ENCODE measurements at regions not wholly inside any gene's neighbourhood (a gene's known extent, or its start where the extent isn't known, plus 50 kb on each side); places are given as distances from the start of the nearest gene placed in this dataset.
"Not testable (repeated sequence)": the region's sequence is repeated elsewhere in the genome, so short reads cannot be mapped to it uniquely, and the experiment has no call there.

- H3K4me1 Mint-ChIP-seq (ENCODE audit: low read depth): peaks cover 1% of the 10 kb centered on the region
- no peak overlapping the region for H3K27ac Mint-ChIP-seq
- no peak for DNase-seq
- H3K9me3 Mint-ChIP-seq: no peaks in the 10 kb centered on the region
- ChIA-PET POLR2A (no interaction called here), CTCF (no interaction called here)
- H3K36me3 Mint-ChIP-seq: no peaks in the 10 kb centered on the region
- H3K27me3 Mint-ChIP-seq: no peaks in the 10 kb centered on the region
- intact Hi-C loops (cut with micrococcal nuclease): no loop called here
- H3K4me3 Mint-ChIP-seq: no peak overlapping the region
Observed at GRCh38 chr4:72931346-72931745, 138.2 kb downstream of the COX18 start.

GRCh38 chr4:72929596-72930274 lies 139.8 kb downstream of the COX18 start:
- H3K27me3 Mint-ChIP-seq; H3K4me1 Mint-ChIP-seq (ENCODE audit: low read depth); H3K36me3 Mint-ChIP-seq; H3K27ac Mint-ChIP-seq; POLR2A ChIA-PET; CTCF ChIA-PET; DNase-seq; H3K9me3 Mint-ChIP-seq; intact Hi-C loops (cut with micrococcal nuclease); H3K4me3 Mint-ChIP-seq: not testable (repeated sequence)

GRCh38 chr4:72924814-72925213 lies 144.7 kb downstream of the COX18 start:
- H3K4me3 Mint-ChIP-seq: no peak overlapping the region
- peaks cover 5% of the 10 kb centered on the region for H3K27me3 Mint-ChIP-seq
- POLR2A ChIA-PET: no interaction called here
- no peak overlapping the region for H3K27ac Mint-ChIP-seq
- intact Hi-C loops (cut with micrococcal nuclease): no loop called here
- H3K4me1 Mint-ChIP-seq (ENCODE audit: low read depth): no peaks in the 10 kb centered on the region
- H3K9me3 Mint-ChIP-seq: peaks cover 2% of the 10 kb centered on the region
- no peaks in the 10 kb centered on the region for H3K36me3 Mint-ChIP-seq
- no peak for DNase-seq
- CTCF ChIA-PET: no interaction called here

- intact Hi-C loops (cut with micrococcal nuclease): no loop called here
- H3K27me3 Mint-ChIP-seq: peaks cover 1% of the 10 kb centered on the region
- H3K27ac Mint-ChIP-seq: no peak overlapping the region
- peaks cover 2% of the 10 kb centered on the region for H3K9me3 Mint-ChIP-seq
- no peak for DNase-seq
- ChIA-PET POLR2A (no interaction called here), CTCF (no interaction called here)
- H3K4me1 Mint-ChIP-seq (ENCODE audit: low read depth): no peaks in the 10 kb centered on the region
- no peak overlapping the region for H3K4me3 Mint-ChIP-seq
- H3K36me3 Mint-ChIP-seq: no peaks in the 10 kb centered on the region
Observed at GRCh38 chr4:72919937-72920336, 149.6 kb downstream of the COX18 start.

- DNase-seq: no peak
- Mint-ChIP-seq H3K27me3 (peaks cover 1% of the 10 kb centered on the region), H3K4me3 (no peak overlapping the region), H3K9me3 (peaks cover 2% of the 10 kb centered on the region), H3K4me1 (ENCODE audit: low read depth) (no peaks in the 10 kb centered on the region), H3K27ac (no peak overlapping the region), H3K36me3 (no peaks in the 10 kb centered on the region)
- CTCF ChIA-PET: no interaction called here
- intact Hi-C loops (cut with micrococcal nuclease): no loop called here
- POLR2A ChIA-PET: no interaction called here
Observed at GRCh38 chr4:72919464-72919863, 150.1 kb downstream of the COX18 start.

- peaks cover 1% of the 10 kb centered on the region for H3K27me3 Mint-ChIP-seq
- POLR2A ChIA-PET: no interaction called here
- no peak overlapping the region for H3K27ac Mint-ChIP-seq
- H3K4me1 Mint-ChIP-seq (ENCODE audit: low read depth): no peaks in the 10 kb centered on the region
- H3K4me3 Mint-ChIP-seq: no peak overlapping the region
- no peaks in the 10 kb centered on the region for H3K36me3 Mint-ChIP-seq
- peaks cover 2% of the 10 kb centered on the region for H3K9me3 Mint-ChIP-seq
- DNase-seq: no peak
- CTCF ChIA-PET: no interaction called here
- intact Hi-C loops (cut with micrococcal nuclease): no loop called here
Observed at GRCh38 chr4:72918362-72918761, 151.2 kb downstream of the COX18 start.

DNA sequence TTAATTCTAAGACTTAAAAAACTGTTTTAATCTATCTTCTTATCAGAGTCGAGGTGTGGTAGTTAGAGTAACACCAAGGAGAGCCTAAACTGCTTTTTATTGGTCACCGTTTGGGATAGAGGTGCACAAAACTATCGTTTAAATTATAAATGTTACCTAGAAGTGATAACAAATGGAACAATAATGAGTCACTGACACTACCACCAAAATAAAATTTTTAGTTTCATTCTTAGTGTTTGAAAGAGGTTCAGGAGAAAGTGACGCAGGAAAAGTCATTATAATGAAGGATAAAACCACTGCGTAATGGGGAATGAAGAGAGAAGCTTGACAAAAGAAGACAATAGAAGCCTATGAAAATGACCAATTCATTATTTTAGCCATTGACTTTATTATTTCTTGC lies 158.2 kb downstream of the COX18 start:
- no peak for DNase-seq
- CTCF ChIA-PET: no interaction called here
- Mint-ChIP-seq H3K9me3 (no peaks in the 10 kb centered on the region), H3K4me3 (no peak overlapping the region), H3K36me3 (no peaks in the 10 kb centered on the region), H3K27me3 (peaks cover 2% of the 10 kb centered on the region), H3K4me1 (ENCODE audit: low read depth) (no peaks in the 10 kb centered on the region), H3K27ac (no peak overlapping the region)
- POLR2A ChIA-PET: no interaction called here
- intact Hi-C loops (cut with micrococcal nuclease): no loop called here

DNA sequence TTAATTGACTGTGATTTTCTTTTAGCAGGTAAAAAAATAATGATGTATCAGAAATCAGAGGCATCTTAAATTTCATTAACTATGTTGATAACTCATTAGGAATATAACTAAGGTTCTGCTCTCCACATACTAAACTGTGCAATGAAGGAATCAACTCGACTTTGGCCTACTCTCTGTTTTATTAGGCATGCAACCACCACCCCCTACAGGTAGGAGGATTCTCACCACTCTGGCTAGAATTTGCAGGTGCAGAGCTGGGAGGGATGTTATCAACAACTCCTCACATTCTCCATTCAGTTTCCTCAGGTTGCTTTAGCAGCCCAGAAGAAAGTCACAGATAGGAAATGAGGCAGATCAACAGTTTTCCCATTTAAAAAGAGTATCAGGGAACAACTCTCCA lies 160.1 kb downstream of the COX18 start:
- Mint-ChIP-seq H3K36me3 (no peaks in the 10 kb centered on the region), H3K27ac (no peak overlapping the region), H3K27me3 (peaks cover 2% of the 10 kb centered on the region), H3K4me1 (ENCODE audit: low read depth) (no peaks in the 10 kb centered on the region), H3K9me3 (no peaks in the 10 kb centered on the region), H3K4me3 (no peak overlapping the region)
- ChIA-PET POLR2A (no interaction called here), CTCF (no interaction called here)
- intact Hi-C loops (cut with micrococcal nuclease): no loop called here
- DNase-seq: no peak

DNA sequence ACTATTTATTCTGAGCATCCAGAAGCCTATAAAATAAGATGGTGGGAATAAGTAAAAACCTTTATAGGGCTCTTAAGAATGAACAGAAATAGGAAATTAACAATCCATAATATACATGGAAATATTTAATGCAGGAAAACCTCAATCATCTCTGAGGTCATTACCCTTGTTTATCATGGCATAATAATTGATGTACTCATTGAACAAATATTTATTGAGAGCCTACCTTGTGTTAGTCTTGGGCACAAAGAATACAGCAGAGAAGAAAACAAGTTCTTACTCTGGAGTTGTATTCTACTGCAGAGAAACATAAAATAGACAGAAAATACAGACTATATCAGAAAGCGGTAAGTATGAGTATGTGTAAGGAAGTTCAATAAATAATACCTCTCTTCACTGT lies 167.2 kb downstream of the COX18 start:
- no peaks in the 10 kb centered on the region for H3K36me3 Mint-ChIP-seq
- intact Hi-C loops (cut with micrococcal nuclease): no loop called here
- no peak overlapping the region for H3K27ac Mint-ChIP-seq
- H3K4me1 Mint-ChIP-seq (ENCODE audit: low read depth): no peaks in the 10 kb centered on the region
- ChIA-PET POLR2A (no interaction called here), CTCF (no interaction called here)
- no peaks in the 10 kb centered on the region for H3K27me3 Mint-ChIP-seq
- H3K9me3 Mint-ChIP-seq: no peaks in the 10 kb centered on the region
- H3K4me3 Mint-ChIP-seq: no peak overlapping the region
- DNase-seq: no peak

DNA sequence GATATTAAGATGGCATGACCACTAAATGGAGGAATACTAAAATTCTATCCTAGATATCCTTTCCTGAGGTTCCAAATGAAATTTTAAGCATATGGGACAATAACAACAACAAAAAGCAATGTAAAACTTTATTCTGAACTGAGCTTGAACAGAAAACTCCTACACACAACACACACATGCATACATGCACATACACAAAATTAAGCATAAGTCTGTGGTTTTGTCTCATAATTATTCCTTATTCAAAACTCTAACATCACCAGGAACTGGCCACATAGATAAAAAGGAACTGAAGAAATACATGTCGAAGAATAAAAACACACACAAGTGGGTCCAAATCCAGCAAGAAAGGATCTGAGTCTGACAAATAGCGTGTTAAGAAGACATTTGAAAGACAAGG lies 168.0 kb downstream of the COX18 start:
- ChIA-PET POLR2A (no interaction called here), CTCF (no interaction called here)
- Mint-ChIP-seq H3K4me3 (no peak overlapping the region), H3K36me3 (no peaks in the 10 kb centered on the region), H3K27ac (no peak overlapping the region), H3K27me3 (no peaks in the 10 kb centered on the region), H3K4me1 (ENCODE audit: low read depth) (no peaks in the 10 kb centered on the region), H3K9me3 (no peaks in the 10 kb centered on the region)
- intact Hi-C loops (cut with micrococcal nuclease): no loop called here
- DNase-seq: no peak

DNA sequence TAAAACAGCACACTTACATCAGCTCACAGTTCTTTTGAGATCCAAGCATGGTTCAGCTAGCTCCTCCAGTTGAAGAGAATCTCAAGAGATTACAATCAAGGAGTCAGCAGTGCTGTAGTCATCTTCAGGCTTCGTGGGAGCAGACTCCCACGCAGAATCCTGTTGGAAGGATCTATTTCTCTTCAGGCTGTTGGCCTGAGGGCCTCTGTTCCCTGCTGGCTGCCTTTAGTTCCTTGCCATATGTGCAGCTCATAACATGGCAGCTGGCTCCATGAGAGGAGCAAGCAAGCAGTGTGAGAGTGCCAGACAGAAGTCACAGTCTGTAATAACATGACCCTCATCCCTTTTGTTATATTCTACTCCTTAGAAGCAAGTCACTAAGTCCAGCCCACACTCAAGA lies 168.6 kb downstream of the COX18 start:
- H3K36me3 Mint-ChIP-seq: no peaks in the 10 kb centered on the region
- no peaks in the 10 kb centered on the region for H3K9me3 Mint-ChIP-seq
- intact Hi-C loops (cut with micrococcal nuclease): no loop called here
- CTCF ChIA-PET: no interaction called here
- no peak for DNase-seq
- H3K27ac Mint-ChIP-seq: no peak overlapping the region
- no peak overlapping the region for H3K4me3 Mint-ChIP-seq
- POLR2A ChIA-PET: no interaction called here
- peaks cover under 1% of the 10 kb centered on the region for H3K27me3 Mint-ChIP-seq
- no peaks in the 10 kb centered on the region for H3K4me1 Mint-ChIP-seq (ENCODE audit: low read depth)

- CTCF ChIA-PET: no interaction called here
- POLR2A ChIA-PET: no interaction called here
Observed at GRCh38 chr4:72899621-72900020, 169.9 kb downstream of the COX18 start.

GRCh38 chr4:72899214-72899613 lies 170.3 kb downstream of the COX18 start:
- DNase-seq: no peak
- intact Hi-C loops (cut with micrococcal nuclease): no loop called here
- CTCF ChIA-PET: no interaction called here
- Mint-ChIP-seq H3K36me3 (no peaks in the 10 kb centered on the region), H3K4me3 (no peak overlapping the region), H3K27ac (no peak overlapping the region), H3K27me3 (peaks cover 1% of the 10 kb centered on the region), H3K9me3 (no peaks in the 10 kb centered on the region), H3K4me1 (ENCODE audit: low read depth) (no peaks in the 10 kb centered on the region)
- POLR2A ChIA-PET: no interaction called here

More at GRCh38 chr4:72899621-72900020, 169.9 kb downstream of the COX18 start:
- H3K4me3 Mint-ChIP-seq: no peak overlapping the region
- H3K27me3 Mint-ChIP-seq: peaks cover 1% of the 10 kb centered on the region
- H3K9me3 Mint-ChIP-seq: no peaks in the 10 kb centered on the region
- H3K27ac Mint-ChIP-seq: no peak overlapping the region
- no peak for DNase-seq
- H3K4me1 Mint-ChIP-seq (ENCODE audit: low read depth): no peaks in the 10 kb centered on the region
- intact Hi-C loops (cut with micrococcal nuclease): no loop called here
- H3K36me3 Mint-ChIP-seq: no peaks in the 10 kb centered on the region

- intact Hi-C loops (cut with micrococcal nuclease): no loop called here
- POLR2A ChIA-PET: no interaction called here
- H3K27ac Mint-ChIP-seq: no peak overlapping the region
- DNase-seq: no peak
- no peaks in the 10 kb centered on the region for H3K36me3 Mint-ChIP-seq
- H3K9me3 Mint-ChIP-seq: no peaks in the 10 kb centered on the region
- H3K4me1 Mint-ChIP-seq (ENCODE audit: low read depth): no peaks in the 10 kb centered on the region
- peaks cover 5% of the 10 kb centered on the region for H3K27me3 Mint-ChIP-seq
- H3K4me3 Mint-ChIP-seq: no peak overlapping the region
- CTCF ChIA-PET: no interaction called here
Observed at GRCh38 chr4:72896515-72896914, 173.0 kb downstream of the COX18 start.

Measured in activated CD4-positive, alpha-beta memory T cell treated with anti-CD3 and anti-CD28 coated beads for 36 hours (primary cell).